Right lobe of liver (tissue), 6 donors: ENCODE measurements at regions not wholly inside any gene's neighbourhood (a gene's known extent, or its start where the extent isn't known, plus 50 kb on each side); places are given as distances from the start of the nearest gene placed in this dataset.

Experiments
- ATAC-seq, 4 donors: fragments of 200-7000 bp; cut with Tn5 transposase; one replicate each; pipeline ENCODE4 v1.9.1; 2020; ENCODE audit warnings: mild to moderate bottlenecking in 4 of 4, moderate library complexity in 4 of 4
- DNase-seq, 3 donors: peaks; one replicate each; pipeline ENCODE4 v3.0.0-alpha.2; 2020
- H3K27ac ChIP-seq, 3 donors: fragments of 200-600 bp; one replicate each; pipeline ENCODE4 v1.8.0; 2022
- H3K27me3 ChIP-seq, 2 donors: fragments of 200-600 bp; one replicate each; pipeline ENCODE4 v1.8.0; 2022
- H3K36me3 ChIP-seq, 4 donors: fragments of 200-600 bp; sonication (generic) in 1 of 4; one replicate each; pipeline versions ENCODE4 v1.5.1 to v1.8.0; 2017 to 2022; ENCODE audit warnings: control low read depth in 1 of 4
- H3K4me1 ChIP-seq, 4 donors: fragments of 200-600 bp; sonication (generic) in 1 of 4; one replicate each; pipeline versions ENCODE4 v1.5.1 to v1.8.0; 2017 to 2022; ENCODE audit warnings: control low read depth in 1 of 4
- H3K4me3 ChIP-seq, 3 donors: fragments of 200-600 bp; one replicate each; pipeline ENCODE4 v1.8.0; 2022
- H3K9me3 ChIP-seq, 4 donors: fragments of 200-600 bp; sonication (generic) in 1 of 4; one replicate each; pipeline versions ENCODE4 v1.5.1 to v1.8.0; 2017 to 2022; ENCODE audit warnings: control low read depth in 1 of 4
- CTCF ChIP-seq, 4 donors: fragments of 200-600 bp in 3 of 4; fragments of 450-650 bp in 1 of 4; IDR thresholded peaks; one replicate each; pipeline versions ENCODE4 v1.5.1 to v1.8.0; 2016 to 2022; ENCODE audit warnings: antibody characterized with exemption in 4 of 4, mild to moderate bottlenecking in 2 of 4
- POLR2A ChIP-seq: fragments of 450-650 bp; IDR thresholded peaks from one replicate; pipeline ENCODE4 v1.6.1; 2017; ENCODE audit warnings: antibody characterized with exemption, mild to moderate bottlenecking
- WGBS: methylation state at CpG from one replicate; pipeline ENCODE4 v1.1.6; 2018; ENCODE audit warnings: low coverage, low lambda C conversion rate; ENCODE audit not compliant: insufficient coverage; ENCODE audit errors: missing lambda C conversion rate; 5-methylcytosine and 5-hydroxymethylcytosine counted together
- intact Hi-C, 2 donors: fragments of 100-400 bp; cut with DNase I; formaldehyde crosslinking; loops; one replicate each; pipeline versions ENCODE4 v1.11.2 to v1.14.1; 2022
- donor health status: DM: no; HTN: yes; CAD: no.
- donor health status: DM: no; HTN: no; CAD: no.
- donor health status: DM: no; HTN: no; CAD: no.
- donor health status: DM: no; HTN: yes; CAD: no.
- donor health status: DM: no; HTN: yes; CAD: no.

DNA sequence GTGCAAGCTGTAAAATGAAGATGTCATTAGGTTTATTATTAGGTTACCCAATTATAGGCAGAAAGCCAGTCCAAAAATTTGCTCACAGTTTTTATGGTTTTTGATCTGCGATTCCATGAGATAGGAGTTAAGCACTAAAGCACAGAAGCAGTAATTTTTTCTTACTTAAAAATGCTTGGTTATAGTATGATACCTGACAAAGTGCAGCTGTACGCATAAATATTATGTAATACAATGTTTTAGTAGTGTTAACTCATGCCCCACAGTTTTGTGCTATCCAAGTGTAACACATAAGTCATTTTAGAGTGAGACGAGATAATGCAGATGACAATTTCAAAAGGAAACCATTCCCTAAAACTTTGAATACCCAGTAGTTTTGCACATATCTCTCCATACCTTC is 357.8 kb downstream of the TMA16 start:
- ATAC-seq: no peak
- WGBS: 33% methylated on average over 3 of the region's 3 CpGs
- Histone ChIP-seq H3K9me3 (no peaks in the 10 kb centered on the region), H3K27ac (no peak overlapping the region), H3K4me3 (no peak overlapping the region), H3K36me3 (no peaks in the 10 kb centered on the region), H3K27me3 (no peaks in the 10 kb centered on the region), H3K4me1 (no peaks in the 10 kb centered on the region)
- intact Hi-C loops: no loop called here
- TF ChIP-seq POLR2A (no peak), CTCF (IDR thresholded peaks at IDR 0.05) (no peak)
- DNase-seq: no peak

DNA sequence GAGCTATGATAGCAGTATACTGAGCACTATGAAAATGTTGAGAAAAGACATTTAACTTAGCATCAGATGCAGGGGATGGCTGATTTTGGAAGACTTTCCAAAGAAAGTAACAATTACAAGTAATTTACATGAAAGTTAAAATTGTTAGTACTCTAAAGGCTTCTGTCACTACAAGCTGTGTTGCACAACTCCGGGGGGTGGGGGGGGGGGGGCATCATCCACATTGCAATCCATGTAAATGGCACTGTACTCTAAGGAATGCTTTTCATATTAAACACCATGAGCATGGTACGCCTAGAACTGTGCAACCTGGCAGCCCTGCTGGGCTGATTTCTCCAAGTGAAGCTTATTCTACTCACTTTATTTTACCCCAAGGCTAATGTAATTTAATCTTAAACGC is 363.4 kb downstream of the TMA16 start:
- DNase-seq (no peak), ATAC-seq (no peak)
- Histone ChIP-seq H3K36me3 (no peaks in the 10 kb centered on the region), H3K4me3 (no peak overlapping the region), H3K27me3 (no peaks in the 10 kb centered on the region), H3K27ac (no peak overlapping the region), H3K9me3 (no peaks in the 10 kb centered on the region), H3K4me1 (no peaks in the 10 kb centered on the region)
- TF ChIP-seq POLR2A (no peak), CTCF (IDR thresholded peaks at IDR 0.05) (no peak)
- WGBS: 57% methylated on average over 3 of the region's 3 CpGs
- intact Hi-C loops: no loop called here

DNA sequence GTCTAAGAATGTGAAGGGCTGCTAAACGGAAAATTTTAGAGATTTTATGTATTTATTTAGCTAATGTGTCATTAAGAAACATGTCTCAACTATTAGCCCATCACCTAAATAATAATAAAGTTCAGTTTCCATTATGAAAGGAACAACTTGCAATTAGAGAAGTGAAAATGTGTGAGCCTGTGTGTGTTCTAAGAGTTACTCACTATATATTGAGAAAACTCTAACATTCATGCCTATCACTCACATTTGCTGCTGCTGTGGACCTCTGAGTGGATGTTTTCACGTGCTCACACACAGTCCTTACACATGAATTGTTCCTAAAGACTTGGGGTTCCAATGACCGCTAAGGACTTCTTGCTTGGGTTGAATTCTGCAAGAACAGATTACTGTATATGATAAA is 364.0 kb downstream of the TMA16 start:
- no peak overlapping the region for H3K4me3 ChIP-seq
- H3K36me3 ChIP-seq: no peaks in the 10 kb centered on the region
- no peak overlapping the region for H3K27ac ChIP-seq
- no peaks in the 10 kb centered on the region for H3K27me3 ChIP-seq
- 32% methylated on average over 3 of the region's 3 CpGs for WGBS
- no peak for ATAC-seq
- no peaks in the 10 kb centered on the region for H3K9me3 ChIP-seq
- no peaks in the 10 kb centered on the region for H3K4me1 ChIP-seq
- intact Hi-C loops: no loop called here
- DNase-seq: no peak
- TF ChIP-seq CTCF (IDR thresholded peaks at IDR 0.05) (no peak), POLR2A (no peak)

GRCh38 chr4:163863082-163863481 is 368.6 kb downstream of the TMA16 start:
- Histone ChIP-seq H3K9me3 (no peaks in the 10 kb centered on the region), H3K27me3 (no peaks in the 10 kb centered on the region), H3K4me1 (no peaks in the 10 kb centered on the region), H3K36me3 (no peaks in the 10 kb centered on the region), H3K4me3 (no peak overlapping the region), H3K27ac (no peak overlapping the region)
- WGBS: 28% methylated on average over 2 of the region's 2 CpGs
- ATAC-seq (no peak), DNase-seq (no peak)
- intact Hi-C loops: no loop called here
- no peak for TF ChIP-seq CTCF (IDR thresholded peaks at IDR 0.05)
- no peak for TF ChIP-seq POLR2A

GRCh38 chr4:163865010-163865409 is 370.5 kb downstream of the TMA16 start:
- 56% methylated on average over 1 of the region's 1 CpG for WGBS
- ATAC-seq: no peak
- TF ChIP-seq CTCF (IDR thresholded peaks at IDR 0.05) (no peak), POLR2A (no peak)
- Histone ChIP-seq H3K27me3 (no peaks in the 10 kb centered on the region), H3K27ac (no peak overlapping the region), H3K4me1 (no peaks in the 10 kb centered on the region), H3K36me3 (no peaks in the 10 kb centered on the region), H3K4me3 (no peak overlapping the region), H3K9me3 (no peaks in the 10 kb centered on the region)
- DNase-seq: no peak
- intact Hi-C loops: no loop called here
